ENCODE measurements at regions not wholly inside any gene's neighbourhood (a gene's known extent, or its start where the extent isn't known, plus 50 kb on each side); places are given as distances from the start of the nearest gene placed in this dataset.

DNA sequence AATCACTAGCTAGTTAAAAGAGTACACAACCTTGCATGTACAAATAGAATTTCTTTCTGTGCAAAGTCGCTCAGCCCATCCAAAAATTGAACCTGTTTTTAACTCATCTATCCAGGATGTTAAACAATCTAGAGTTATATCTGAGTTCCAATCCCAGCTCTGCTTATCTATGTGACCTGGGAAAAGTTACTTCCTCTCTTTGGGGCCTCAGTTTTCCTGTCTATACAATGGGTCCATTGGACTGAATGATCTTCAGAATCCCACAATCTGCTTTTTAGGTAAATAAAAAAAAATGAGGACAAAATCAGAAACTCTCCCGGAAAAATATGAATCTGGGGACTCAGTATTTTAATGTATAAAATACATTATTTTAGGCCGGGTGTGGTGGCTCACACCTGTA lies 389.5 kb upstream of the PROX1 start:
- TF ChIP-seq EP300 (IDR thresholded peaks at IDR 0.05; ENCODE audit: low read depth) (no peak), POLR2A (IDR thresholded peaks at IDR 0.05) (no peak)
- TF ChIP-seq, protein P1, sequence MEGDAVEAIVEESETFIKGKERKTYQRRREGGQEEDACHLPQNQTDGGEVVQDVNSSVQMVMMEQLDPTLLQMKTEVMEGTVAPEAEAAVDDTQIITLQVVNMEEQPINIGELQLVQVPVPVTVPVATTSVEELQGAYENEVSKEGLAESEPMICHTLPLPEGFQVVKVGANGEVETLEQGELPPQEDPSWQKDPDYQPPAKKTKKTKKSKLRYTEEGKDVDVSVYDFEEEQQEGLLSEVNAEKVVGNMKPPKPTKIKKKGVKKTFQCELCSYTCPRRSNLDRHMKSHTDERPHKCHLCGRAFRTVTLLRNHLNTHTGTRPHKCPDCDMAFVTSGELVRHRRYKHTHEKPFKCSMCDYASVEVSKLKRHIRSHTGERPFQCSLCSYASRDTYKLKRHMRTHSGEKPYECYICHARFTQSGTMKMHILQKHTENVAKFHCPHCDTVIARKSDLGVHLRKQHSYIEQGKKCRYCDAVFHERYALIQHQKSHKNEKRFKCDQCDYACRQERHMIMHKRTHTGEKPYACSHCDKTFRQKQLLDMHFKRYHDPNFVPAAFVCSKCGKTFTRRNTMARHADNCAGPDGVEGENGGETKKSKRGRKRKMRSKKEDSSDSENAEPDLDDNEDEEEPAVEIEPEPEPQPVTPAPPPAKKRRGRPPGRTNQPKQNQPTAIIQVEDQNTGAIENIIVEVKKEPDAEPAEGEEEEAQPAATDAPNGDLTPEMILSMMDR (IDR thresholded peaks at IDR 0.05) = no peak
